Astrocyte (in vitro differentiated cells and primary cell): ENCODE measurements at regions not wholly inside any gene's neighbourhood (a gene's known extent, or its start where the extent isn't known, plus 50 kb on each side); places are given as distances from the start of the nearest gene placed in this dataset.

Source experiments
- DNase-seq: peaks from one replicate; pipeline ENCODE4 v3.0.0-alpha.2; 2010; ENCODE audit warnings: low read depth
- FAIRE-seq: peaks from 2 replicates; lab custom pipeline; 2011; peaks lifted over from hg19 to GRCh38; lab: Jason Lieb, UNC
- H2AFZ ChIP-seq: 2 replicates; pipeline ENCODE4 v1.6.0; 2012; ENCODE audit warnings: low read depth, low read length, inconsistent platforms
- H3K27ac ChIP-seq: 2 replicates; pipeline ENCODE4 v1.5.1; 2011; ENCODE audit warnings: low read depth, low read length, inconsistent platforms
- H3K27me3 ChIP-seq: 2 replicates; pipeline ENCODE4 v1.6.0; 2011; ENCODE audit warnings: low read length, inconsistent platforms; ENCODE audit not compliant: insufficient read depth
- H3K36me3 ChIP-seq: 2 replicates; pipeline ENCODE4 v1.5.1; 2011; ENCODE audit warnings: low read length, inconsistent platforms; ENCODE audit not compliant: insufficient read depth
- H3K4me1 ChIP-seq: 2 replicates; pipeline ENCODE4 v1.5.1; 2011; ENCODE audit warnings: low read length, inconsistent platforms; ENCODE audit not compliant: insufficient read depth
- H3K4me2 ChIP-seq: 2 replicates; pipeline ENCODE4 v1.6.0; 2012; ENCODE audit warnings: low read length, inconsistent platforms
- H3K4me3 ChIP-seq: 2 replicates; pipeline ENCODE4 v1.5.1; 2011; ENCODE audit warnings: low read depth, mild to moderate bottlenecking, low read length, inconsistent platforms; ENCODE audit not compliant: insufficient read depth
- H3K79me2 ChIP-seq: 2 replicates; pipeline ENCODE4 v1.6.0; 2012; ENCODE audit warnings: mild to moderate bottlenecking, low read length, inconsistent platforms; ENCODE audit not compliant: insufficient read depth
- H3K9ac ChIP-seq: 2 replicates; pipeline ENCODE4 v1.6.0; 2012; ENCODE audit warnings: mild to moderate bottlenecking, low read length, inconsistent platforms
- H3K9me3 ChIP-seq: 2 replicates; pipeline ENCODE4 v1.5.1; 2012; ENCODE audit warnings: low read depth, mild to moderate bottlenecking, low read length, inconsistent platforms; ENCODE audit not compliant: insufficient read depth
- H4K20me1 ChIP-seq: 2 replicates; pipeline ENCODE4 v1.6.0; 2012; ENCODE audit warnings: low read length, inconsistent platforms; ENCODE audit not compliant: insufficient read depth
- H3K27ac Mint-ChIP-seq: one replicate; pipeline ENCODE4 v1.8.0; 2021; ENCODE audit warnings: mild to moderate bottlenecking, mixed read lengths; ENCODE audit not compliant: unreplicated experiment
- H3K27me3 Mint-ChIP-seq: one replicate; pipeline ENCODE4 v1.8.0; 2021; ENCODE audit warnings: low read depth, mixed read lengths; ENCODE audit not compliant: unreplicated experiment
- H3K36me3 Mint-ChIP-seq: one replicate; pipeline ENCODE4 v1.8.0; 2021; ENCODE audit warnings: low read depth, mixed read lengths; ENCODE audit not compliant: unreplicated experiment
- H3K4me1 Mint-ChIP-seq: one replicate; pipeline ENCODE4 v1.8.0; 2021; ENCODE audit warnings: low read depth, mixed read lengths; ENCODE audit not compliant: unreplicated experiment
- H3K4me3 Mint-ChIP-seq: one replicate; pipeline ENCODE4 v1.8.0; 2021; ENCODE audit warnings: mild to moderate bottlenecking, moderate library complexity, mixed read lengths; ENCODE audit not compliant: unreplicated experiment
- H3K9me3 Mint-ChIP-seq: one replicate; pipeline ENCODE4 v1.8.0; 2021; ENCODE audit warnings: mild to moderate bottlenecking, mixed read lengths; ENCODE audit not compliant: unreplicated experiment
- EZH2 ChIP-seq: IDR thresholded peaks from 2 replicates; pipeline ENCODE4 v1.6.1; 2012; ENCODE audit warnings: mild to moderate bottlenecking, low read length, inconsistent platforms; ENCODE audit not compliant: insufficient read depth
- TF ChIP-seq, protein P1 (sequence below): IDR thresholded peaks from 2 replicates; pipeline ENCODE4 v1.5.1; 2011; ENCODE audit warnings: low read depth, mild to moderate bottlenecking, inconsistent platforms, low read length, moderate library complexity; ENCODE audit not compliant: insufficient read depth

DNA sequence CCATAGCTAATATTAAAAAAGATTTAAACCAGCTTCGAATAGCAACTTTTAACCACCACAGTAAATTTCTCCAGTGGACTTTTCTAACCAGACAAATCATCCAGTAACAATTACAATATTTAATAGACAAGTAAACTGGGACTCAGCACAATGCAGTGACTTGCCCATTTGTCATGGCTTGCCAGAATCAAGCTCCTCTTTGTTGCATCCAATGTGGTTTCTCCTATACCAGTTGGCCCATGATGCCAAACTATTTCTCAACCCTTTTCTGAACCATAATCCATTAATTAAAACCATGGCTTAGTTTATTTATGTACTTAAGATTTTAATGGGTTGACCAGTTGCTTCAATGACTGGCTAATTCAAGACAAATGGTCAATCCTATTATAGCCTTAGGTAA lies 64.4 kb downstream of the DIO2 start:
- Mint-ChIP-seq H3K27me3 (no peaks in the 10 kb centered on the region), H3K36me3 (no peaks in the 10 kb centered on the region), H3K4me1 (peaks cover 4% of the 10 kb centered on the region), H3K9me3 (no peaks in the 10 kb centered on the region), H3K27ac (no peak overlapping the region), H3K4me3 (no peak overlapping the region)
- Histone ChIP-seq H3K9me3 (no peaks in the 10 kb centered on the region), H3K9ac (no peak overlapping the region), H3K27me3 (no peaks in the 10 kb centered on the region), H3K4me1 (no peaks in the 10 kb centered on the region), H3K36me3 (no peaks in the 10 kb centered on the region), H3K27ac (no peak overlapping the region), H4K20me1 (no peaks in the 10 kb centered on the region), H3K79me2 (no peaks in the 10 kb centered on the region), H3K4me2 (no peak overlapping the region), H3K4me3 (no peak overlapping the region), H2AFZ (no peak overlapping the region)
- TF ChIP-seq EZH2 = no peak
- TF ChIP-seq, protein P1, sequence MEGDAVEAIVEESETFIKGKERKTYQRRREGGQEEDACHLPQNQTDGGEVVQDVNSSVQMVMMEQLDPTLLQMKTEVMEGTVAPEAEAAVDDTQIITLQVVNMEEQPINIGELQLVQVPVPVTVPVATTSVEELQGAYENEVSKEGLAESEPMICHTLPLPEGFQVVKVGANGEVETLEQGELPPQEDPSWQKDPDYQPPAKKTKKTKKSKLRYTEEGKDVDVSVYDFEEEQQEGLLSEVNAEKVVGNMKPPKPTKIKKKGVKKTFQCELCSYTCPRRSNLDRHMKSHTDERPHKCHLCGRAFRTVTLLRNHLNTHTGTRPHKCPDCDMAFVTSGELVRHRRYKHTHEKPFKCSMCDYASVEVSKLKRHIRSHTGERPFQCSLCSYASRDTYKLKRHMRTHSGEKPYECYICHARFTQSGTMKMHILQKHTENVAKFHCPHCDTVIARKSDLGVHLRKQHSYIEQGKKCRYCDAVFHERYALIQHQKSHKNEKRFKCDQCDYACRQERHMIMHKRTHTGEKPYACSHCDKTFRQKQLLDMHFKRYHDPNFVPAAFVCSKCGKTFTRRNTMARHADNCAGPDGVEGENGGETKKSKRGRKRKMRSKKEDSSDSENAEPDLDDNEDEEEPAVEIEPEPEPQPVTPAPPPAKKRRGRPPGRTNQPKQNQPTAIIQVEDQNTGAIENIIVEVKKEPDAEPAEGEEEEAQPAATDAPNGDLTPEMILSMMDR = no peak
- FAIRE-seq (no peak), DNase-seq (no peak)

DNA sequence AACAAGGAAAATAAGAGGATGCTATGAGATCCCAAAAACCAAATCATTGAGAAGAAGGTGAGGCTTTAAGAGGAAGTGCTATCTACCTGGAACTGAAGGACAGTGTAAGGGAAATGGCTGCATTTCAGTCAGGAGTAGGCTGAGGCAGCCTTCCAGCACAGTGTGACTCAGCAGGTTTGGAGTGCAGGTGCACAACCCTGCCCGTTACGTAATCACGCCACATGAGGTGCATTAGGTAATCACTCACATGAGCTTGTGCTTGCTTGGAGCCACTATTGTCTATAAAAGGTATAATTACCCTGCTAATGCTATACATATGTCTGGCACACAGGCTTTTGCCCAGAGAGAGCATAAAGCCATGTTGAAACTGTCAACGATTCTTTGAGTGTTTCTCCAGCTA lies 74.9 kb downstream of the DIO2 start:
- Histone ChIP-seq H3K4me2 (no peak overlapping the region), H3K36me3 (no peaks in the 10 kb centered on the region), H3K9ac (no peak overlapping the region), H3K9me3 (peaks cover 4% of the 10 kb centered on the region), H3K4me1 (no peaks in the 10 kb centered on the region), H2AFZ (no peak overlapping the region), H3K4me3 (no peak overlapping the region), H4K20me1 (no peaks in the 10 kb centered on the region), H3K79me2 (no peaks in the 10 kb centered on the region), H3K27ac (no peak overlapping the region), H3K27me3 (no peaks in the 10 kb centered on the region)
- Mint-ChIP-seq H3K9me3 (peaks cover 6% of the 10 kb centered on the region), H3K4me1 (no peaks in the 10 kb centered on the region), H3K27ac (no peak overlapping the region), H3K4me3 (no peak overlapping the region), H3K36me3 (no peaks in the 10 kb centered on the region), H3K27me3 (no peaks in the 10 kb centered on the region)
- TF ChIP-seq, protein P1 = no peak
- no peak for TF ChIP-seq EZH2
- FAIRE-seq = no peak
- peak; percentile 6 for DNase-seq

DNA sequence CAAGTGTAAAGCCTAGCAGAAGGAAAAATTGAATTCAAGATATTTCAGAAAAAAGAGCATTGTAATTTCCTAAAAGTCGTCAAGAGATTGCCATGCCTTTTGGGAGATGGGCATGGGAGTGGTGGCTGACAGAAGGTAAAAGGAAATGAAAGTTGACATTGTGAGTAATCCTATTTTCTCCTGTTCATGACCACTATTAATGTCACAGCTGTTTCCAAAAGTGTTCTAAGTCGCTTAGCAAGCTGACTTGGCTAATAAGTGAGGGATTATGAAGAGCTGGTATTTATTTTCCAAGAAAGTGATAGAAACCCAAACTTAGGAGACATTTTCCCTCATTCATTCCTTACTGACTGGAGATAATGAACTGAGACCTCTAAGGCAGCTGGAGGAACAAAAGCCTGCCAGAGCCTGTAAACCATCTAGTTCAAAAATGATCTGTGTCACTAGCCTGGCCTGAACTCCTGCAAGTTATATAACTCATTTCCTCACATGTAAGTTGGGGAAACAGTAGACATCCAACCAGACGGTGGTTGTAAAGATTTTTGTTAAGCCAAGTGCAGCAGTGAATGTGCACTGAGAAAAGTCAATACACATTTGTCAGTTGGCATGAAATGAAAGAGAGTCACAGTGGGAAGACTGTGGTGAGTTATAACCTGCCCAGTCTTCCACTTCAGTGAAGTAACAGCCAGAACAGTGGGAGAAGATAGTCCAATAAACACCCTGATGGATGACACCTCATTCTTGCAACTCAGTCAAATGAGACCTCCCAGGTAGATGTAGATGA lies 75.8 kb downstream of the DIO2 start:
- Histone ChIP-seq H3K9me3 (peaks cover 4% of the 10 kb centered on the region), H4K20me1 (no peaks in the 10 kb centered on the region), H3K27ac (no peak overlapping the region), H3K36me3 (no peaks in the 10 kb centered on the region), H3K4me2 (no peak overlapping the region), H2AFZ (no peak overlapping the region), H3K4me3 (no peak overlapping the region), H3K27me3 (no peaks in the 10 kb centered on the region), H3K79me2 (no peaks in the 10 kb centered on the region), H3K9ac (no peak overlapping the region), H3K4me1 (no peaks in the 10 kb centered on the region)
- peak; percentile 12 for DNase-seq
- no peaks in the 10 kb centered on the region for H3K4me1 Mint-ChIP-seq
- TF ChIP-seq EZH2 = no peak
- TF ChIP-seq, protein P1 = no peak
- no peaks in the 10 kb centered on the region for H3K36me3 Mint-ChIP-seq
- H3K9me3 Mint-ChIP-seq = peaks cover 4% of the 10 kb centered on the region
- FAIRE-seq = no peak
- no peak overlapping the region for H3K4me3 Mint-ChIP-seq
- no peaks in the 10 kb centered on the region for H3K27me3 Mint-ChIP-seq
- H3K27ac Mint-ChIP-seq = no peak overlapping the region
